ENCODE measurements at regions not wholly inside any gene's neighbourhood (a gene's known extent, or its start where the extent isn't known, plus 50 kb on each side); places are given as distances from the start of the nearest gene placed in this dataset.

GRCh38 chr5:124847907-124848306 is 101.5 kb upstream of the ZNF608 start:
- Histone ChIP-seq H3K4me3 (no peak overlapping the region), H3K27me3 (ENCODE audit: low read depth) (no peaks in the 10 kb centered on the region), H3K27ac (replicated peaks) (no peak overlapping the region), H3K9me3 (replicated peaks) (no peaks in the 10 kb centered on the region), H3K36me3 (no peaks in the 10 kb centered on the region), H3K4me1 (no peaks in the 10 kb centered on the region)
- DNase-seq, result no peak
- intact Hi-C loops (cut with micrococcal nuclease), result no loop called here
- TF ChIP-seq CTCF (IDR thresholded peaks at IDR 0.05; ENCODE audit: borderline replicate concordance), result no peak

DNA sequence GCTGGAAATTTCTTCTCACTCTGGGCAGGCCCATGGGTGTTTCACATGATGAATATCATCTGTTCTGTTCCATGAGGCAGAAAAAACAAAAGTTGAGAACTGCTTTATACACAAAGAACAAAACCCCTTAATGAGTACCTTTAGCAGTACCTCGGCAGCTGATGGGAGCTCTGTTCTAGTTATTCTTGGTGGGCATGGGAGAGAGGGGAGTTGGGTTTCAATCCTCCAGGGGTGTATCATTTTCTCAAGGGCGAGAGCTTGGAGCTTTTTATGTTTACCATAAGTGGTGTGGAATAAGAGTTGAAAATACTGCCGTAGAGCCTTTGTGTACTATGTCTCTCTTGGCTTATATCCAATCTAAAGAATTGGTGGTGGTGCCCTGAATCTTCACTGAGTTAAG is 103.3 kb upstream of the ZNF608 start:
- no peaks in the 10 kb centered on the region for H3K36me3 ChIP-seq
- H3K4me1 ChIP-seq, result no peaks in the 10 kb centered on the region
- TF ChIP-seq CTCF (IDR thresholded peaks at IDR 0.05; ENCODE audit: borderline replicate concordance), result no peak
- no peak for DNase-seq
- H3K4me3 ChIP-seq, result no peak overlapping the region
- intact Hi-C loops (cut with micrococcal nuclease), result no loop called here
- no peak overlapping the region for H3K27ac ChIP-seq (replicated peaks)
- H3K27me3 ChIP-seq (ENCODE audit: low read depth), result no peaks in the 10 kb centered on the region
- H3K9me3 ChIP-seq (replicated peaks), result no peaks in the 10 kb centered on the region

DNA sequence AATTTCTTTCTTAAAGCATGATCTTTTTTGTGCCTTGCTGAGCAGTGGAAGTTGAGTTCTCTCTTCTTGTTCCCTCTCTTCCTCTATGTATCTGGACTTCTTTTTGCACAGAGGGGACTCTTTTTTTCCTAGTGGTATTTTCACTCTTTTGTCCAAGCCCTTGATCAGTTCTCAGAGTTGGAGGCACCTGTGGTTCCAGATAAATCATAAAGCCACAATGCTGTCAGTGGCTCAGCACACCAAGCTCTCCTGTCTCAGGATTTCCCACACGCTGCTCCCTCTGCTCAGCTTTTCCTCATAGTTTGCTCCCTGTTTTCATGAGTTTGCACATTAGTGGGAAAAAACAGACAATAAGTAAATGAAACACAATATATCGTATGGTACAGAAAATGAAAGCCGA is 110.3 kb upstream of the ZNF608 start:
- no peak for DNase-seq
- Histone ChIP-seq H3K9me3 (replicated peaks) (no peaks in the 10 kb centered on the region), H3K27ac (replicated peaks) (no peak overlapping the region), H3K4me1 (no peaks in the 10 kb centered on the region), H3K27me3 (ENCODE audit: low read depth) (no peaks in the 10 kb centered on the region), H3K36me3 (no peaks in the 10 kb centered on the region), H3K4me3 (no peak overlapping the region)
- TF ChIP-seq CTCF (IDR thresholded peaks at IDR 0.05; ENCODE audit: borderline replicate concordance), result no peak
- intact Hi-C loops (cut with micrococcal nuclease), result no loop called here

GRCh38 chr5:124858612-124859011 is 112.2 kb upstream of the ZNF608 start:
- no peaks in the 10 kb centered on the region for H3K36me3 ChIP-seq
- no peak overlapping the region for H3K4me3 ChIP-seq

GRCh38 chr5:124859027-124859426 is 112.6 kb upstream of the ZNF608 start:
- Histone ChIP-seq H3K36me3 (no peaks in the 10 kb centered on the region), H3K9me3 (replicated peaks) (peaks cover 5% of the 10 kb centered on the region), H3K4me1 (no peaks in the 10 kb centered on the region), H3K27ac (replicated peaks) (peak overlapping the region; percentile 7), H3K27me3 (ENCODE audit: low read depth) (no peaks in the 10 kb centered on the region), H3K4me3 (no peak overlapping the region)
- no peak for TF ChIP-seq CTCF (IDR thresholded peaks at IDR 0.05; ENCODE audit: borderline replicate concordance)
- DNase-seq, result no peak
- intact Hi-C loops (cut with micrococcal nuclease), result no loop called here

More at GRCh38 chr5:124858612-124859011, 112.2 kb upstream of the ZNF608 start:
- peak overlapping the region; percentile 7 for H3K27ac ChIP-seq (replicated peaks)
- no peaks in the 10 kb centered on the region for H3K4me1 ChIP-seq
- H3K9me3 ChIP-seq (replicated peaks), result peaks cover 1% of the 10 kb centered on the region
- no peaks in the 10 kb centered on the region for H3K27me3 ChIP-seq (ENCODE audit: low read depth)
- DNase-seq, result no peak
- intact Hi-C loops (cut with micrococcal nuclease), result no loop called here
- no peak for TF ChIP-seq CTCF (IDR thresholded peaks at IDR 0.05; ENCODE audit: borderline replicate concordance)

Data from left ventricle myocardium inferior (tissue), 1 donor.